CD14-positive monocyte (primary cell): ENCODE measurements at regions not wholly inside any gene's neighbourhood (a gene's known extent, or its start where the extent isn't known, plus 50 kb on each side); places are given as distances from the start of the nearest gene placed in this dataset.

ENCODE experiments used
- DNase-seq, 3 donors: peaks; one replicate each; pipeline ENCODE4 v3.0.0-alpha.2; 2011 to 2022
- H2AFZ ChIP-seq: 2 replicates; pipeline ENCODE4 v1.6.0; 2012; ENCODE audit warnings: mild to moderate bottlenecking, low read depth, low read length, inconsistent platforms; ENCODE audit not compliant: insufficient read depth, poor library complexity, severe bottlenecking
- H3K27ac ChIP-seq, 2 donors: 1 replicate in 1 of 2; 2 replicates in 1 of 2; pipeline ENCODE4 v1.5.1; 2012 to 2013; ENCODE audit warnings: low read length in 2 of 2, control low read depth in 1 of 2, inconsistent platforms in 1 of 2, low read depth in 1 of 2, mild to moderate bottlenecking in 1 of 2
- H3K27me3 ChIP-seq, 2 donors: one replicate each; pipeline versions ENCODE4 v1.6.0 to v1.6.1; 2011 to 2013; ENCODE audit warnings: low read length in 2 of 2; ENCODE audit not compliant: control insufficient read depth in 2 of 2, insufficient read depth in 2 of 2
- H3K36me3 ChIP-seq, 2 donors: replicated peaks in 1 of 2; 1 replicate in 1 of 2; 2 replicates in 1 of 2; pipeline versions ENCODE4 v1.5.1 to v1.6.1; 2012 to 2013; ENCODE audit warnings: low read length in 2 of 2, control low read depth in 1 of 2, inconsistent platforms in 1 of 2, mild to moderate bottlenecking in 1 of 2; ENCODE audit not compliant: insufficient read depth in 2 of 2, control insufficient read depth in 1 of 2
- H3K4me1 ChIP-seq, 2 donors: 1 replicate in 1 of 2; 2 replicates in 1 of 2; pipeline versions ENCODE4 v1.5.1 to v1.6.1; 2012 to 2013; ENCODE audit warnings: low read length in 2 of 2, control low read depth in 1 of 2, inconsistent platforms in 1 of 2, mild to moderate bottlenecking in 1 of 2, moderate library complexity in 1 of 2; ENCODE audit not compliant: insufficient read depth in 2 of 2, control insufficient read depth in 1 of 2
- H3K4me2 ChIP-seq: replicated peaks from 2 replicates; pipeline ENCODE3; 2012; ENCODE audit warnings: low read length, moderate library complexity, mild to moderate bottlenecking; ENCODE audit not compliant: poor library complexity, severe bottlenecking; ENCODE audit errors: extremely low read depth
- H3K4me3 ChIP-seq, 3 experiments: fragments of 200-600 bp in 1 of 3; sonication (generic) in 1 of 3; replicated peaks in 1 of 3; 1 replicate in 2 of 3; 2 replicates in 1 of 3; pipeline ENCODE4 v1.5.1; 2011 to 2013; ENCODE audit warnings: low read length in 3 of 3, mild to moderate bottlenecking in 3 of 3, control low read depth in 2 of 3, low read depth in 2 of 3, inconsistent platforms in 1 of 3, moderate library complexity in 1 of 3
- H3K79me2 ChIP-seq: 2 replicates; pipeline ENCODE4 v1.6.0; 2012; ENCODE audit warnings: mild to moderate bottlenecking, control low read depth, inconsistent platforms, low read length, moderate library complexity; ENCODE audit not compliant: insufficient read depth
- H3K9ac ChIP-seq: 2 replicates; pipeline ENCODE4 v1.6.0; 2017; ENCODE audit warnings: low read length, mild to moderate bottlenecking; ENCODE audit not compliant: insufficient read depth, poor library complexity, severe bottlenecking
- H3K9me3 ChIP-seq, 2 donors: replicated peaks in 1 of 2; 1 replicate in 1 of 2; 2 replicates in 1 of 2; pipeline versions ENCODE4 v1.5.1 to v1.6.1; 2012 to 2013; ENCODE audit warnings: low read length in 2 of 2, control low read depth in 1 of 2; ENCODE audit not compliant: control insufficient read depth in 1 of 2, insufficient read depth in 1 of 2
- H4K20me1 ChIP-seq: 2 replicates; pipeline ENCODE4 v1.6.0; 2012; ENCODE audit warnings: mild to moderate bottlenecking, low read length, control low read depth, moderate library complexity; ENCODE audit not compliant: insufficient read depth
- H3K27ac Mint-ChIP-seq, 7 donors: one replicate each; pipeline ENCODE4 v1.8.0; 2020; ENCODE audit warnings: mild to moderate bottlenecking in 7 of 7, mixed read lengths in 7 of 7, moderate library complexity in 6 of 7, inconsistent platforms in 2 of 7
- H3K27me3 Mint-ChIP-seq, 3 donors: one replicate each; pipeline ENCODE4 v1.8.0; 2021 to 2022; ENCODE audit warnings: low read depth in 3 of 3, mild to moderate bottlenecking in 3 of 3, mixed read lengths in 3 of 3, moderate library complexity in 3 of 3, inconsistent platforms in 1 of 3
- H3K36me3 Mint-ChIP-seq, 2 donors: one replicate each; pipeline ENCODE4 v1.8.0; 2020; ENCODE audit warnings: mixed read lengths in 2 of 2, inconsistent platforms in 1 of 2, mild to moderate bottlenecking in 1 of 2
- H3K4me1 Mint-ChIP-seq: one replicate; pipeline ENCODE4 v1.8.0; 2020; ENCODE audit warnings: mild to moderate bottlenecking, mixed read lengths
- H3K4me3 Mint-ChIP-seq, 2 donors: one replicate each; pipeline ENCODE4 v1.8.0; 2020; ENCODE audit warnings: mild to moderate bottlenecking in 2 of 2, mixed read lengths in 2 of 2, moderate library complexity in 1 of 2
- H3K9me3 Mint-ChIP-seq, 7 donors: one replicate each; pipeline ENCODE4 v1.8.0; 2020 to 2022; ENCODE audit warnings: mixed read lengths in 7 of 7, mild to moderate bottlenecking in 6 of 7, moderate library complexity in 6 of 7, inconsistent platforms in 2 of 7
- WGBS: methylation state at CpG from one replicate; pipeline ENCODE4 v1.1.5; 2013; ENCODE audit warnings: missing lambda C conversion rate; ENCODE audit not compliant: insufficient coverage; 5-methylcytosine and 5-hydroxymethylcytosine counted together
- intact Hi-C, 2 donors: fragments of 100-400 bp; cut with micrococcal nuclease; formaldehyde crosslinking; loops; one replicate each; pipeline versions ENCODE4 v1.15.0 to v1.15.1; 2023
- TF ChIP-seq, protein P1 (sequence below): fragments of 200-600 bp; IDR thresholded peaks from one replicate; pipeline ENCODE4 v1.8.0; 2022; ENCODE audit warnings: antibody characterized with exemption, mild to moderate bottlenecking

DNA sequence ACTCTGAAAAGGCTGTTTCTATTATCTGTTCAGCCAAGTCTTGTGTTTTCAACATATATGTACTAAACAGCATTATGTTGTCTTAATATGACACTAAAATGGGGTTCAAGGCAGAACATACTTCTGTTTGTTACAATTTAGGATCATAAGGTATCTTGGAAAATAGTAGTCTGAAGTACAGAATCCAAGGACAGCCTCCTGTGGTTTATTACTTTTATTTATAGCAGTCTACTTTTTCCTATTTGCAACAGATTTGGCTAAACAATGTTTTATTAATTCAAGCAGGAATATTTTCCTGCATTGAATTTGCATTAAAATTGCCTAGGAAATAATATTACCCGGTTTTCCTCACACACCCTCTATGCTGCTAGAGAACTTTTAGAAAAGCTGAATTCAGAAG lies 67.7 kb downstream of the PLEKHG1 start:
- no peak overlapping the region for H2AFZ ChIP-seq
- Mint-ChIP-seq H3K27ac (no peak overlapping the region), H3K27me3 (peaks cover 0 to 7% (median 1%) of the 10 kb centered on the region in 3 donors), H3K9me3 (peaks cover 0 to 3% (median 0%) of the 10 kb centered on the region in 7 donors), H3K36me3 (no peaks in the 10 kb centered on the region), H3K4me3 (no peak overlapping the region), H3K4me1 (no peaks in the 10 kb centered on the region)
- no peaks in the 10 kb centered on the region for H3K4me1 ChIP-seq
- intact Hi-C loops = no loop called here
- H3K79me2 ChIP-seq = no peaks in the 10 kb centered on the region
- no peak for DNase-seq
- no peaks in the 10 kb centered on the region for H3K9me3 ChIP-seq
- H3K36me3 ChIP-seq = no peaks in the 10 kb centered on the region
- TF ChIP-seq, protein P1, sequence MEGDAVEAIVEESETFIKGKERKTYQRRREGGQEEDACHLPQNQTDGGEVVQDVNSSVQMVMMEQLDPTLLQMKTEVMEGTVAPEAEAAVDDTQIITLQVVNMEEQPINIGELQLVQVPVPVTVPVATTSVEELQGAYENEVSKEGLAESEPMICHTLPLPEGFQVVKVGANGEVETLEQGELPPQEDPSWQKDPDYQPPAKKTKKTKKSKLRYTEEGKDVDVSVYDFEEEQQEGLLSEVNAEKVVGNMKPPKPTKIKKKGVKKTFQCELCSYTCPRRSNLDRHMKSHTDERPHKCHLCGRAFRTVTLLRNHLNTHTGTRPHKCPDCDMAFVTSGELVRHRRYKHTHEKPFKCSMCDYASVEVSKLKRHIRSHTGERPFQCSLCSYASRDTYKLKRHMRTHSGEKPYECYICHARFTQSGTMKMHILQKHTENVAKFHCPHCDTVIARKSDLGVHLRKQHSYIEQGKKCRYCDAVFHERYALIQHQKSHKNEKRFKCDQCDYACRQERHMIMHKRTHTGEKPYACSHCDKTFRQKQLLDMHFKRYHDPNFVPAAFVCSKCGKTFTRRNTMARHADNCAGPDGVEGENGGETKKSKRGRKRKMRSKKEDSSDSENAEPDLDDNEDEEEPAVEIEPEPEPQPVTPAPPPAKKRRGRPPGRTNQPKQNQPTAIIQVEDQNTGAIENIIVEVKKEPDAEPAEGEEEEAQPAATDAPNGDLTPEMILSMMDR = no peak
- no peaks in the 10 kb centered on the region for H4K20me1 ChIP-seq
- no peak overlapping the region for H3K9ac ChIP-seq
- no CpG with 5 or more reads among the region's 1 CpG for WGBS
- no peak overlapping the region for H3K4me2 ChIP-seq
- no peaks in the 10 kb centered on the region for H3K27me3 ChIP-seq
- no peak overlapping the region for H3K27ac ChIP-seq
- H3K4me3 ChIP-seq = no peak overlapping the region

DNA sequence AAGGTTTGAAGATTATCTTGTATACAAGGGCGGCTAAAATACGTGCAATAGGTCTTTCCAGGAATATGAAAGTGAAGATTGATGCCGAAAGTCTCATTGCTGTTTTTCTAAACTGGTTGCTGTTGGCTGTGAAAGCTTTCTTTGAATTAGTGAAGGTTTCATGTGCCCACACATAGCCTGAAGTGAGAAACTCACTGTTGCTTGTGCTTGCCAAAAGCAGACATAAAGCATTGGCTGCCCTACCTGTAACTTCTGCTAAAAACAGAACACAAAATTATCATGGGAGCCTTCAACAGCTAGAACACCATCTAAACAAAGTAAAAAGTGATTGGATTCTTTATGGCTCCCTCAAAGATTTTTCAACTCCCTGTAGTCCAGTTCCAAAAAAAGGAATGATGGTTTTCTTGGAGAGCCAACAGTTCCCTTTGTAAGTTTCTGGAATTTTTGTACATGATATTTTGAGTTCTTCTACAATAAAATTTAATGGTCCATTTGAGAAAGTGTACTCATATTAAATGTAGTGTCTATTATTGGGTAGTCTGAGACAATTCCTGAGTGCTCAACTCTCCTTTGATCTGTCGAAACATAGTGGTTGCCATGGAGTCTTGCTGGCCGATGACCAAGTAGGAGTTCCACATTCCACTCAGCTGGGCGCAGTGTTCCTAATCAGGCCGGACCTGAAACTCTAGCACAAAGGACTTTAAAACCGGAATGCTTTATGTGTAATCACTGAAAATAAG lies 68.5 kb downstream of the PLEKHG1 start:
- no peaks in the 10 kb centered on the region for H3K79me2 ChIP-seq
- no peaks in the 10 kb centered on the region for H3K9me3 ChIP-seq
- TF ChIP-seq, protein P1 = no peak
- H3K4me3 ChIP-seq = no peak overlapping the region
- DNase-seq = no peak
- WGBS = 94% methylated on average over 6 of the region's 8 CpGs
- intact Hi-C loops = no loop called here
- H3K27me3 ChIP-seq = no peaks in the 10 kb centered on the region
- Mint-ChIP-seq H3K4me1 (no peaks in the 10 kb centered on the region), H3K36me3 (no peaks in the 10 kb centered on the region), H3K9me3 (peaks cover 0 to 3% (median 0%) of the 10 kb centered on the region in 7 donors), H3K27me3 (peaks cover 0 to 7% (median 1%) of the 10 kb centered on the region in 3 donors), H3K27ac (no peak overlapping the region), H3K4me3 (no peak overlapping the region)
- H2AFZ ChIP-seq = no peak overlapping the region
- no peak overlapping the region for H3K9ac ChIP-seq
- no peaks in the 10 kb centered on the region for H3K4me1 ChIP-seq
- no peak overlapping the region for H3K4me2 ChIP-seq
- H3K27ac ChIP-seq = no peak overlapping the region
- H4K20me1 ChIP-seq = no peaks in the 10 kb centered on the region
- no peaks in the 10 kb centered on the region for H3K36me3 ChIP-seq
